Heart left ventricle (tissue), 13 donors: ENCODE measurements at regions not wholly inside any gene's neighbourhood (a gene's known extent, or its start where the extent isn't known, plus 50 kb on each side); places are given as distances from the start of the nearest gene placed in this dataset.
A peak's percentile ranks its signal among the peaks of the same experiment; 100 is the strongest.

ENCODE experiments used
- POLR2A ChIP-seq, 2 donors: fragments of 450-650 bp; IDR thresholded peaks; one replicate each; pipeline ENCODE4 v1.6.1; 2017; ENCODE audit warnings: antibody characterized with exemption in 2 of 2, mild to moderate bottlenecking in 2 of 2, moderate library complexity in 2 of 2
- TF ChIP-seq, protein P1 (sequence below), 12 donors: fragments of 200-600 bp; sonication (generic) in 4 of 12; IDR thresholded peaks; one replicate each; pipeline versions ENCODE4 v1.5.0 to v1.8.0; 2018 to 2022; ENCODE audit warnings: antibody characterized with exemption in 12 of 12, mild to moderate bottlenecking in 5 of 12
- donor health status: ischemic (EF 13 %, LVEDD 7.1; RV severe dilation, severe dysfunction).
- donor health status: DM: no; HTN: yes; CAD: no.
- donor health status: DM: no; HTN: no; CAD: no.
- donor health status: ischemic (EF 25% LVEDD 6.9; RV normal size, moderate dysfunction).
- donor health status: ischemic (EF 25% LVEDD 5.7; RV mildly dilated, moderate dysfunction).
- donor health status: ischemic (EF 35%, LVEDD 5.7; RV mildly dilated, moderate dysfunction).
- donor health status: nonischemic (EF 11% LVEDD 7.7; RV severe dilation, severe dysfunction).
- donor health status: DM: yes; HTN: yes; CAD: no.
- donor health status: PGD.
- donor health status: ischemic (EF 29% LVEDD 5.4; RV normal size, mild dysfunction).
- donor health status: nonischemic (EF 23%, LVEDD 6.1; RV moderate dilation, normal function).

DNA sequence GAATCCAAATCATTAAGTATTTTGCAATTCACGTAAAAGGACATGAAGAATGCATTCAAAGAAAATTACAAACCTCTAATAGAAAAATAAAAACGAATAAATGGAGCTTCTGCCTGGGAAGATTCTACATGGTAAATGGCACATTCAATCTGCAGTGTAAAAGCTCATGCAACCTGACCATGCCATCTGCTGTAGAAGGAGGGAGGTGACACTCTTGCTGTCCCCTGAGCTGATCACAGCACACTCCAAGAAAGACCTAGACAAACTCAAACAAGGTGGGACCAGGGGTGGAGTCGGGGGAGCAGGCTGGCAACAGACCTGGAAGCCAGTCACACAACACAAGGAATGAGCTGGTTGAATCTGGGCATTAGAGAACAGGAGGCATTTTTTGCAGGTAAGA, 101.8 kb downstream of the BDH1 start:
- TF ChIP-seq, protein P1, sequence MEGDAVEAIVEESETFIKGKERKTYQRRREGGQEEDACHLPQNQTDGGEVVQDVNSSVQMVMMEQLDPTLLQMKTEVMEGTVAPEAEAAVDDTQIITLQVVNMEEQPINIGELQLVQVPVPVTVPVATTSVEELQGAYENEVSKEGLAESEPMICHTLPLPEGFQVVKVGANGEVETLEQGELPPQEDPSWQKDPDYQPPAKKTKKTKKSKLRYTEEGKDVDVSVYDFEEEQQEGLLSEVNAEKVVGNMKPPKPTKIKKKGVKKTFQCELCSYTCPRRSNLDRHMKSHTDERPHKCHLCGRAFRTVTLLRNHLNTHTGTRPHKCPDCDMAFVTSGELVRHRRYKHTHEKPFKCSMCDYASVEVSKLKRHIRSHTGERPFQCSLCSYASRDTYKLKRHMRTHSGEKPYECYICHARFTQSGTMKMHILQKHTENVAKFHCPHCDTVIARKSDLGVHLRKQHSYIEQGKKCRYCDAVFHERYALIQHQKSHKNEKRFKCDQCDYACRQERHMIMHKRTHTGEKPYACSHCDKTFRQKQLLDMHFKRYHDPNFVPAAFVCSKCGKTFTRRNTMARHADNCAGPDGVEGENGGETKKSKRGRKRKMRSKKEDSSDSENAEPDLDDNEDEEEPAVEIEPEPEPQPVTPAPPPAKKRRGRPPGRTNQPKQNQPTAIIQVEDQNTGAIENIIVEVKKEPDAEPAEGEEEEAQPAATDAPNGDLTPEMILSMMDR (IDR thresholded peaks at IDR 0.05) = peak; percentile 15 to 63 (median 38)
- TF ChIP-seq POLR2A (IDR thresholded peaks at IDR 0.05) = no peak
